ENCODE measurements at regions not wholly inside any gene's neighbourhood (a gene's known extent, or its start where the extent isn't known, plus 50 kb on each side); places are given as distances from the start of the nearest gene placed in this dataset.

- H3K27ac ChIP-seq, result no peak overlapping the region
- DNase-seq (ENCODE audit: low spot score), result no peak
- POLR2A ChIA-PET (ENCODE audit: low non-redundant PET), result no interaction called here
- no peak for TF ChIP-seq CTCF (conservative IDR thresholded peaks at IDR 0.05; ENCODE audit: low read depth)
- CTCF ChIA-PET, result interaction anchor here (0.7 kb wide), 1 partner anchor 1717 kb away, joined by 3 read pairs; no protein-coding TSS in a partner anchor
These were observed 92.4 kb upstream of the MAFB start for GRCh38 chr20:40781327-40782042.

- ChIA-PET CTCF (interaction anchor here (0.7 kb wide), 1 partner anchor 1717 kb away, joined by 3 read pairs; no protein-coding TSS in a partner anchor), POLR2A (ENCODE audit: low non-redundant PET) (no interaction called here)
- no peak for TF ChIP-seq CTCF (conservative IDR thresholded peaks at IDR 0.05; ENCODE audit: low read depth)
- H3K27ac ChIP-seq, result no peak overlapping the region
- no peak for DNase-seq (ENCODE audit: low spot score)
These were observed 93.0 kb upstream of the MAFB start for GRCh38 chr20:40782043-40782368.

- no peak for TF ChIP-seq CTCF (conservative IDR thresholded peaks at IDR 0.05; ENCODE audit: low read depth)
- POLR2A ChIA-PET (ENCODE audit: low non-redundant PET), result no interaction called here
- DNase-seq (ENCODE audit: low spot score), result no peak
- H3K27ac ChIP-seq, result no peak overlapping the region
- CTCF ChIA-PET, result interaction anchor here (0.6 to 0.7 kb wide), 3 partner anchors 680 to 1626 kb away, joined by 3 to 5 read pairs (median 4); no protein-coding TSS in a partner anchor
These were observed 96.3 kb upstream of the MAFB start for GRCh38 chr20:40785346-40785745.

- CTCF ChIA-PET, result no interaction called here
- POLR2A ChIA-PET (ENCODE audit: low non-redundant PET), result no interaction called here
- no peak overlapping the region for H3K27ac ChIP-seq
- TF ChIP-seq CTCF (conservative IDR thresholded peaks at IDR 0.05; ENCODE audit: low read depth), result no peak
- no peak for DNase-seq (ENCODE audit: low spot score)
These were observed 97.3 kb upstream of the MAFB start for GRCh38 chr20:40786336-40786735.

GRCh38 chr20:40787941-40788340, 98.9 kb upstream of the MAFB start:
- no peak for TF ChIP-seq CTCF (conservative IDR thresholded peaks at IDR 0.05; ENCODE audit: low read depth)
- ChIA-PET CTCF (interaction anchor here (0.6 to 1.4 kb wide), 3 partner anchors 9 to 260 kb away, joined by 3 to 6 read pairs (median 4); no protein-coding TSS in a partner anchor), POLR2A (ENCODE audit: low non-redundant PET) (no interaction called here)
- H3K27ac ChIP-seq, result no peak overlapping the region
- no peak for DNase-seq (ENCODE audit: low spot score)

GRCh38 chr20:40797425-40797824, 108.4 kb upstream of the MAFB start:
- CTCF ChIA-PET, result interaction anchor here (0.6 to 1.9 kb wide), 11 partner anchors 9 to 678 kb away, joined by 3 to 18 read pairs (median 4); no protein-coding TSS in a partner anchor
- peak; percentile 60 for DNase-seq (ENCODE audit: low spot score)
- no peak overlapping the region for H3K27ac ChIP-seq
- POLR2A ChIA-PET (ENCODE audit: low non-redundant PET), result no interaction called here
- peak; percentile 51 for TF ChIP-seq CTCF (conservative IDR thresholded peaks at IDR 0.05; ENCODE audit: low read depth)

Measured in RWPE1 (cell line).